Ascending aorta (tissue), 2 donors: ENCODE measurements at regions not wholly inside any gene's neighbourhood (a gene's known extent, or its start where the extent isn't known, plus 50 kb on each side); places are given as distances from the start of the nearest gene placed in this dataset.
A peak's percentile ranks its signal among the peaks of the same experiment; 100 is the strongest.

Experiments used
- DNase-seq, 2 donors: peaks; one replicate each; pipeline ENCODE4 v3.0.0-alpha.2; 2019; ENCODE audit warnings: low spot score in 2 of 2
- H3K27ac ChIP-seq, 2 donors: fragments of 200-600 bp; sonication (generic); one replicate each; pipeline ENCODE4 v1.5.1; 2016 to 2017; ENCODE audit warnings: mild to moderate bottlenecking in 1 of 2
- H3K27me3 ChIP-seq: fragments of 200-600 bp; sonication (generic); one replicate; pipeline ENCODE4 v1.5.1; 2017
- H3K36me3 ChIP-seq, 2 donors: fragments of 200-600 bp; sonication (generic); one replicate each; pipeline ENCODE4 v1.5.1; 2016
- H3K4me1 ChIP-seq, 2 donors: fragments of 200-600 bp; sonication (generic); one replicate each; pipeline ENCODE4 v1.5.1; 2016 to 2017; ENCODE audit warnings: mild to moderate bottlenecking in 1 of 2
- H3K4me3 ChIP-seq, 2 donors: fragments of 200-600 bp; sonication (generic); one replicate each; pipeline ENCODE4 v1.5.1; 2016 to 2017; ENCODE audit warnings: mild to moderate bottlenecking in 1 of 2
- H3K9me3 ChIP-seq, 2 donors: fragments of 200-600 bp; sonication (generic); one replicate each; pipeline ENCODE4 v1.5.1; 2016
- intact Hi-C: fragments of 100-400 bp; cut with DNase I; formaldehyde crosslinking; loops from one replicate; pipeline ENCODE4 v1.15.1; 2023
- TF ChIP-seq, protein P1 (sequence below), 3 experiments: fragments of 200-600 bp in 2 of 3; fragments of 450-650 bp in 1 of 3; sonication (generic) in 2 of 3; IDR thresholded peaks; one replicate each; pipeline ENCODE4 v1.5.1; 2016 to 2019; ENCODE audit warnings: antibody characterized with exemption in 3 of 3, mild to moderate bottlenecking in 1 of 3, moderate library complexity in 1 of 3

DNA sequence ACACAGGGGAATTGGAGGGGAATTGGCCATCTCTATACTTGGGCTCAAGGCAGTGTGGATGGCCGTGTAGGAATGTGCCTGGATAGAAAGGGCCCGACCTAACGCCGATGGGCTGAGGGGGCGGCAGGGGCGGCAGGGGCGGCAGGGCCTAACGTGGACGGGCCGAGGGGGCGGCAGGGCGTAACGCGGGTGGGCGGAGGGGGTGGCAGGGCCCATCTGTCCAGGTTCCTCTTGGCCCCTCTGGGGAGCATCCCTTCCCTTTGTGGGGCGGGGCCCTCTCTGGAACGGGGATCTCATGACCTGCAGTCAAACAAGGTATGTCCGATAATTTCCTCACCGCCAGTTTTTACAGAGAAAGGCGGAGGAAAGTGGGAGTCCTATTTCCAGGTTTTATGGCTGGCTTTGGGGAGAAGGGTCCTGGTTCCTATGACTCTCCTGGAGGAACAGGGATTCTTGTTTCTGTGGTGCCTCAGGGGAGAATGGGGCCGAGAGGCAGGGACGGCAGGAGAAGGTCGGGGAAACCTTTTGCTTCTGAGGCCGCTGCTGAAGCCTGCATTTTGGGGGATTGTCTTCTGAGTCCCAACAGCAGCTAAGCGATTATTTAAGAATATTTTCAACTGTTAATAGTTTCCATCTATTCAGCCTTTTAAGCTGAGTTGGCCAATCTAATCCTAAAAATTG, 100.8 kb upstream of the FRMD1 start:
- intact Hi-C loops = no loop called here
- TF ChIP-seq, protein P1, sequence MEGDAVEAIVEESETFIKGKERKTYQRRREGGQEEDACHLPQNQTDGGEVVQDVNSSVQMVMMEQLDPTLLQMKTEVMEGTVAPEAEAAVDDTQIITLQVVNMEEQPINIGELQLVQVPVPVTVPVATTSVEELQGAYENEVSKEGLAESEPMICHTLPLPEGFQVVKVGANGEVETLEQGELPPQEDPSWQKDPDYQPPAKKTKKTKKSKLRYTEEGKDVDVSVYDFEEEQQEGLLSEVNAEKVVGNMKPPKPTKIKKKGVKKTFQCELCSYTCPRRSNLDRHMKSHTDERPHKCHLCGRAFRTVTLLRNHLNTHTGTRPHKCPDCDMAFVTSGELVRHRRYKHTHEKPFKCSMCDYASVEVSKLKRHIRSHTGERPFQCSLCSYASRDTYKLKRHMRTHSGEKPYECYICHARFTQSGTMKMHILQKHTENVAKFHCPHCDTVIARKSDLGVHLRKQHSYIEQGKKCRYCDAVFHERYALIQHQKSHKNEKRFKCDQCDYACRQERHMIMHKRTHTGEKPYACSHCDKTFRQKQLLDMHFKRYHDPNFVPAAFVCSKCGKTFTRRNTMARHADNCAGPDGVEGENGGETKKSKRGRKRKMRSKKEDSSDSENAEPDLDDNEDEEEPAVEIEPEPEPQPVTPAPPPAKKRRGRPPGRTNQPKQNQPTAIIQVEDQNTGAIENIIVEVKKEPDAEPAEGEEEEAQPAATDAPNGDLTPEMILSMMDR (IDR thresholded peaks at IDR 0.05) = no peak
- DNase-seq = peak in 1 of 2 donors; percentile 41
- Histone ChIP-seq H3K27ac (no peak overlapping the region), H3K4me1 (no peaks in the 10 kb centered on the region), H3K36me3 (no peaks in the 10 kb centered on the region), H3K4me3 (no peak overlapping the region), H3K9me3 (no peaks in the 10 kb centered on the region), H3K27me3 (no peaks in the 10 kb centered on the region)

DNA sequence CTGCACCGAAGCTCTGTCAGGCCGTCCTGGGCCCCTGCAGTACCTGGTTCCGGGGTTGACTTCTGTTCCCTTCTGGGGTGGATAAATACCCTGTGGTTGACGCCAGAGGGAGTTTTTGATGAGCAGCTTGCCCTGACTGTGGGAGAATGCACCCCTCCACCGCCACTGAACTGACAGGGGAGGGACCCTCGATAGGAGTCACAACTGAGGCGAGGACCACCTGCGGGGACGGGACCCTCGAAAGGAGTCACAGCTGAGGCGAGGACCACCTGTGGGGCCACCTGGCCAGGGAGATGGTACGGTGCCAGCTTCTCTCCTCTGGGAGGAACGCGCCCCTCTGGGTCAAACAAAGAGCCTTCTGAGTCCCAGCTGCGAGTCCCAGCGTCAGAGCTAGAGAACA, 100.1 kb upstream of the FRMD1 start:
- Histone ChIP-seq H3K4me3 (no peak overlapping the region), H3K27ac (no peak overlapping the region), H3K27me3 (no peaks in the 10 kb centered on the region), H3K36me3 (no peaks in the 10 kb centered on the region), H3K9me3 (no peaks in the 10 kb centered on the region), H3K4me1 (no peaks in the 10 kb centered on the region)
- DNase-seq = peak in 1 of 2 donors; percentile 47
- intact Hi-C loops = no loop called here
- TF ChIP-seq, protein P1 (IDR thresholded peaks at IDR 0.05) = no peak

DNA sequence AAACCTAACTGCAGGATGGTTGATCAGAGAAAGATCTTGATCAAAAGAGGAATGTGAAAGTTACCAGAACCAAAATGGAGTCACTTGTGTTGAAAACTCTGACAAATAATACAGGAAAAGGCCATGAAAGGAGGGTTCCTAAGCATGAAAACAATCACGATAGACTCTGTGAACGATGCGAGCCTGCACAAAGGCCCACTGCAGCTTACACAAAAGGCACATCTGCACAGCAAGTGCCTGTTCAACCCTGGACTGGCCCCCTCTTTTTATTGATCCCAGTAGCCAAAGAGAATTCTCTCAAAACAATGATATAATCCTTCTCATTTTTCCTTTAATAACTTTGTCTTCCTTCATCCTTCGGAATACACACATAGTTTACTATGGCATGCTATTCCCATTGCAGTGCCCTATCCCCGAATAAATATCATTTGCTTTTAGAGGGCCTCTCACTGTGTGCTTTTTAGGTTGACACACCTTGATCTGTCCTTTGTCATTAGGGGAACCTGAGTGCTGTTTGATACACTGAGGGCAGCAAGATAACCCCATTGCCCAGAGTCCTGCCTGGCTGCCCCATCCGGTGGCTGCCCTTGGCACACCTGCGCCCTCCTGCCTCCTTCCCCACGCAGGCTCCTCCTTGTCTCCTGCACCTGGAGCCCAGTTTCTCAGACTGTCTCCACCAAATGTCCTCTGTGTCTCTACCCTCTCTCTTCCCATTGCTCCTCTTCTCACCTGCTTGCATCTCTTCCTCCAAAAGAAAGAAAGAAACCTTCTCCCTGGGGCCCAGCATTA, 98.3 kb upstream of the FRMD1 start:
- H3K4me1 ChIP-seq = no peaks in the 10 kb centered on the region
- TF ChIP-seq, protein P1 (IDR thresholded peaks at IDR 0.05) = no peak
- intact Hi-C loops = no loop called here
- H3K4me3 ChIP-seq = no peak overlapping the region
- H3K27me3 ChIP-seq = no peaks in the 10 kb centered on the region
- peak in 1 of 2 donors; percentile 46 for DNase-seq
- H3K36me3 ChIP-seq = no peaks in the 10 kb centered on the region
- H3K27ac ChIP-seq = no peak overlapping the region
- H3K9me3 ChIP-seq = no peaks in the 10 kb centered on the region

DNA sequence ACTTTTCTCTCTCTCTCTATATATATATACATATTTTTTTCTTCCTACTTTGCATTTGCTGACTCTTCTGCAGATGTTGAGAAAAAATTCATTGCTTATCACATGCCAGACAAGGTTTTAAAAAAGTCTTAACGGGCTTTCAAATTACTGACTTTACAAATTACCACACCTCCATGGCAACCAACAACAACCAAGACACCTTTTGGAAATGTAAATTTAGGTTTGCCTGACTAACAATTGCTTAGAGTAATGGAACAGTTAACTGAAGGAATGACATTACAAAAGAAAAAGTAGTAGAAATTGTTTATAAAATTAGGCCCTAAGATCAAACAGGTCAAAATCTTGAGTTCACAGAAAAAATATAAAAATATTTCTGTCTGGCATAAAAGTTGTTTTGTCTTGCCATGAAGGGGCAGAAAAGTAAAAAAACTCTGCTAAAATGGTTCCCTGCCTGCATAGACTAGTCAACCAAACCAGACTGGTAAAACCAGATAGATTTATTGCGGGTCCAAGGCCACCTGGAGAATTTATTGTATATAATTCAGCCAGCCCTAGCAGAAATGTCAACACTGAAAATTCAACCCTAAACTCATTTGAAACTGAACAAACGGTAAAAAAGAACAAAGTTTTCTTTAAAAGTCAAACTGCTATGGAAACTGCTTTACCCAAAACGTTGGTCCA, 92.8 kb upstream of the FRMD1 start:
- Histone ChIP-seq H3K4me1 (no peaks in the 10 kb centered on the region), H3K9me3 (no peaks in the 10 kb centered on the region), H3K4me3 (no peak overlapping the region), H3K27me3 (no peaks in the 10 kb centered on the region), H3K36me3 (no peaks in the 10 kb centered on the region), H3K27ac (no peak overlapping the region)
- intact Hi-C loops = no loop called here
- TF ChIP-seq, protein P1 (IDR thresholded peaks at IDR 0.05) = no peak
- DNase-seq = no peak

DNA sequence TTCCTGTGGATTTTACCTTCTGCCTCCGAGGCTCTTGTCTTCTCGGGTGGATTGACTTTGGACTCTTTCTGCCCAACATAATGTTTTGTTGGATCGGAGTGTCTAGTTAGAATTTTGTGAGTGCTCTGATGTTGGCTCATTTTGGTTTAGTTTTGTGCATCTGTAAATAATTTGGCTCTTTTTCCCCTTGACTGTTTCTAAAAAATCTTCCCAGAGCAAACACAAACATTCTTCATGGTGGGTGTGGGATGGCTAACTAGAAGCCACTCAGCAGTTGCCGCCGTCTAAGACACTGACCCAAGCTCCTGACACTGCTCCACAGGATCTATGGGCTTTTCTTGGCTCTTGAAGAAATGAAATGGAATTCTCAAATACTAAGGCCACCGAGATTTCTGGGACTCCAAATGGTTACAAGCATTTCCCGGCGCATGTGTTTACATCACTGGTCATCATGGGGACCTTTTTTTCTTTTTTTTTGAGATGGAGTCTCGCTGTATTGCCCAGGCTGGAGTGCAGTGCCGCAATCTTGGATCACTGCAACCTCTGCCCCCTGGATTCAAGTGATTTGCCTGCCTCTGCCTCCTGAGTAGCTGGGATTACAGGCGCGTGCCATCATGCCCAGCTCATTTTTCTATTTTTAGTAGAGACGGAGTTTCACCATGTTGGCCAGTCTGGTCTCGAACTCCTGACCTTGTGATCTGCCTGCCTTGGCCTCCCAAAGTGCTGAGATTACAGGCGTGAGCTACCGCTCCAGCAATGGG, 92.0 kb upstream of the FRMD1 start:
- Histone ChIP-seq H3K36me3 (no peaks in the 10 kb centered on the region), H3K27ac (no peak overlapping the region), H3K9me3 (no peaks in the 10 kb centered on the region), H3K4me3 (no peak overlapping the region), H3K27me3 (no peaks in the 10 kb centered on the region), H3K4me1 (no peaks in the 10 kb centered on the region)
- intact Hi-C loops = no loop called here
- TF ChIP-seq, protein P1 (IDR thresholded peaks at IDR 0.05) = no peak
- peak in 1 of 2 donors; percentile 11 for DNase-seq
